IPS DF 4.7 (cell line): ENCODE measurements at regions not wholly inside any gene's neighbourhood (a gene's known extent, or its start where the extent isn't known, plus 50 kb on each side); places are given as distances from the start of the nearest gene placed in this dataset.

Experiments
- DNase-seq: peaks from one replicate; pipeline ENCODE4 v3.0.0-alpha.2; 2013; ENCODE audit warnings: low spot score; ENCODE audit errors: extremely low read depth

GRCh38 chr9:26742828-26743476 lies 149.7 kb downstream of the CAAP1 start:
- DNase-seq = no peak

- no peak for DNase-seq
Observed at GRCh38 chr9:26735160-26735559, 157.4 kb downstream of the CAAP1 start.

DNA sequence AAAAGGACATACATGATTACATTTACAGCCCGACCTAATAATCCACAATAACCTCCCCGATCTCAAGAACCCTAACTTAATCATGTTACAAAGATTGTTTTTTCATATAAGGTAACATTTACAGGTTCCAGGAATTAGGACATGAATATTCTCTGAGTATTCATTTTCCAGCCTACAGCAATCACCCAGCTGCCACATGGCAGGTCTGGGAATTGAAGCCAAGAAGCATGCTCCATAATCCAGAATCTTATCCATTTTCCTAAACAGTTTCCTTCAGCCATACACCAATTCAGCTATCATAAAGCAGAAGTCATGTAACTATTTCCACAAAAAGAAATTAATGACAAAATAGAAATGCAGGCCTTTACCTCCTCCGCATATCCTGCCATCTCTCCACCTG lies 163.4 kb downstream of the CAAP1 start:
- no peak for DNase-seq

GRCh38 chr9:26727471-26727870 lies 165.1 kb downstream of the CAAP1 start:
- DNase-seq = no peak

DNA sequence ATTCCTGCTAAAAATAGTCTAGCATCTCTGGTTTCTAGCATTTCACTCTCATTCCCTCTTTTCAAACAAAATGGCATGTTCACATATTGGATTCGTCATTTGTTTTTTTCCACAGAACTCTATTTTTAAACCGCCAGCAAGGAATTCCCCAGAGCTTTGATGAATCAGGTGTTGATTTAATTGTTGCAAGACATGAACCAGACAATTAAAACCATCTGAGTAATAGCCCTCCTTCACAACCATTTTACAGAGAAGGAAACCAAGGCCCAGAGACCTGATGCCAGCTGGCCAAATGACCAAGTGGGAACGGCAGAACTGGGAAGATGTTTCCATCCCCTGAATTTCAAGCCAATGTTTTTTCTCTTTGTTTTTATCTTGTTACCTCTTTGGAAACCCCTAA lies 167.0 kb downstream of the CAAP1 start:
- no peak for DNase-seq

DNA sequence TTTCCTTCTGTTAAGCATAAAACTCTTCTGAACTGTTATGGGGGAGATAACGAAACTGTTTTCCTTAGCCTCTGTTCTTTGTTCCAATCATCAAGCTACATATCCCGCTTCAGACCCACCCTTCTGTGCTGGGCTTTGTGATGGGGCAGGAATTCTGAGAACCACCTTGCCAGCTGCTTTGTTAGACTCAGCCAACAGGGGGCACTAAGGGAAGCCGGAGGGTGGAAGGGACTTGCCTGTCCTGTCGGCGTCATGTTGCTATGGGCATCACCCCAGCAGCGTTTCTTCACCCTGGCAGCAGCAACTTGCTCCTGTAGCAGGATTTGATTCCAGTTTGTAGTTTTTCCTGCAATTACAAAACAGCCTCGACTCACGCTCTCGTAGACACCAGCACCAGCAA lies 169.1 kb downstream of the CAAP1 start:
- DNase-seq = peak; percentile 71

GRCh38 chr9:26722755-26723154 lies 169.8 kb downstream of the CAAP1 start:
- no peak for DNase-seq

DNA sequence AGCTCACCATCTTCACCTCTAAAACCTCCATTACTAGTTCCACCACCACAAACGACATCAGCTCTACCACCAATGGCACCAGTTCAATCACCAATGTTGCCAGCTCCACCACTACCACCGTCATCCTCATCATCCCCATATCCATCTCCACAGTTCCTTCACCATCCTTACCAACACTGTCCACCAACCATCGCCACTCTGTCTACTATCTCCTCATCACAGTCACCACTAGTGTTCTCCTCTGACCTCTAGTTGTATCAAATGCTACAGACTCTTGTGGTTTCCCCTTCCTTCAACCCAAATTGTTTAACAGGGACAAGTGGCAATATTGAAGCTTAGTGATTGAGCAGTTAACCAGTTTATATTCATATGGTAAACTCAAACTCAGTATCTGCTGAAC lies 182.6 kb downstream of the CAAP1 start:
- DNase-seq = no peak

DNA sequence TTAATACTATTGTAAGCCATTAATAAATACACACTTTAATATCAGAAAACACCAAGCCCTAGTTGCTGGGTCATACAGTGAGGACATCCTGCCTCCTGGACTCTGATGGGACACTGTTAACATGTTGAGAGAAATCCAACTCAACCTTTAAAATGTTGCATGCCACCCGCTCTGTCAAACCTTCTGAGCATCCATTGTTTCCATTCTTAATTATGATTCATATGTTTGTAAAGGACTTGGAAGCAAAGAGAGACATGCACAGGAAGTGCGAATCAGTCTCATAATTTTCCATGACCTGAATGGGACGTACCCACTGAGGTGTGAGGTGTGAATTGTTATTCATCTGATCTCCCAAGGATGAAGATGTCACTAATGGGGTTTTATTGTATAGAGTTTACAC lies 186.4 kb downstream of the CAAP1 start:
- DNase-seq = no peak

DNA sequence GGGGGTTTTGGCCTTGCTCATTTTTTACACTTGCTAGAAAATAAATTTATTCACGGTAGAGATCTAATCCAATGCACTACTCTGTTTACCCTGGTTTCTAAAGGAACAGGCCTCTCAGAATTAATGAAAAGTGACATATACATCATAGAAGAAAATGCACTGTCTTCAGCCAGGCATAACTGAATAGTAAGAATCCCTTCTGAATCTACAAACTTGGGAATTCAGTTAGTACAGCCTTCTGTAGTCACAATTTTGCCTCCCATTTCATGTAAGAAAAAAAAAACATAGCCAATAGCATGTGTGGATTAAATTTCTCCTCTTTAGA lies 197.3 kb downstream of the CAAP1 start:
- DNase-seq = no peak

DNA sequence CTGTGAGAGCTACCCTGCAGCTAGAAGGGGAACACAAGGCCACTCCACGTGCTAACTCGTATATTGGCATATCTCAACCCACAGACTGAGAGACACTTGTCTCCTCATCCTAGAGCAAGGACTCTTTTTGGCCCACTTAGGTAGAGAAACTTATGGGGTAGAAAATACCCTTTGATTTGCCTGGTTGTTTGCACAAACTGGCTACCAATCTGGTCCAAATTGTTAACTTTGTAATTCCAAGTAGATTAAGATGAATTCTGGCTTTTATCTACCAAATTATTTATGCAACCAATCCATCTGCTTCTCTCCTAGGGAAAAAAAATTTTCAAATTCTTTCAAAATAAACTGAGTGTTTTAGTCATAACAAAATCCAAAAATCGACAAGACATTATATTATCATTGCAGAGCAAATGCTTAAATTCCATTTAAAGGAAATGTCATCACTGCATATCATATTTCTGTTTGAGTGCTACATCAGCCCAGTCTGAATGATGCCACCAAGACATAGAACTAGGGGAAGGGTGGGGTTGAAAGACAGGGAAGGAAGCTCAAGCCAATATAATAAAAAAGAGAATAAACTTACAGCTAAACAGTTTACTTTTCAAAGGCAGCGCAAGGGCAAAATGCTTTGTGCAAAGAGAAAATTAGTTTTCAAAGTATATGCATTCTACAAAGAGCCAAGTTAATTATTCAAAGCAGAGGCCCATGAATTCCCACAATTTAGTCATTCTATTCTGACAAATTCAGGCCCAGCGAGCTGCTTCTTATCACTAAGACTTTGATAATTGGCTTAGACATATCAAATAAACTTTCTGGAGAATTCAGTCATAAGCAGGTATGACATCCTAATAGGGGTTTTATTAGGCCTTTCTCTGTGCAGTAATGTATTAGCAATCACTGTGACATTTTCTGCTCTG lies 198.0 kb downstream of the CAAP1 start:
- no peak for DNase-seq

GRCh38 chr9:26689041-26689440 lies 203.6 kb downstream of the CAAP1 start:
- DNase-seq = no peak

- DNase-seq = no peak
Observed at GRCh38 chr9:26687421-26687820, 205.2 kb downstream of the CAAP1 start.

DNA sequence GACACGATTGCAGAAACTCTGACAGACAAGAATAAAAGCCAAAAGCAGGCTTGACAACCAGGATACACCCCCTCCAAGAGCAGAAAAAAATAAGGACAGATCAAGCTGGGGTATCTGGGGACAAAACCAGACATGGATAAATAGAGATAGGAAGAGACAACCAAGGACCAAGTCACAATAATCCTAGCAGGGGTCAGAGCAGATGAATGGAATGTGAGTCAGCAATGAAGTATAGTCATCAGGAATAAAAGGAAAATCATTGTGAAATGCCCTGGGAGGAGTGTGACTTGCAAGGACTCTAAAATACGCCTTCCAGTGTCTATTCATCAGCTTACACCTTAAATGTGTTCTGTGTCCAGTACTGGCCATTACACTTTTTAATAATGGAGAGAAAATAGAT lies 206.8 kb downstream of the CAAP1 start:
- no peak for DNase-seq

- DNase-seq = no peak
Observed at GRCh38 chr9:26684029-26684428, 208.6 kb downstream of the CAAP1 start.

GRCh38 chr9:26682796-26683496 lies 209.7 kb downstream of the CAAP1 start:
- no peak for DNase-seq

DNA sequence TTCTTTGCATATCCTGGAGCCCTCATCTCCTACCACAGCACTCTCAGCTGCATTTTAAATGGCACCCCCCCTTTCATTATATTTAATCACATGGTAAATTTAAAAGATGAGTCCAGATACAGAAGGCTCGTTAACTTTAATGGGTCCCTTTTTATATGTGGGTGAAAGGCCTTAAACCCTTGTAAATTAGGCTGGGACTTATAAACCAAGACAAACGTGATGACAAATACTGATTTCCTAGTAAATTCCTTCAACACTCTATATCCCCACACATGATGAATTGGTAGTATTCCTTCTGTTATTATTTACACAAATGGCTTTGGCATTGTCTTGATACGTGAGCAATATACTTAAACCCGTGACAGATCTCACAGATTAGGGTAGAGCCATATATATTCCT lies 210.6 kb downstream of the CAAP1 start:
- no peak for DNase-seq

DNA sequence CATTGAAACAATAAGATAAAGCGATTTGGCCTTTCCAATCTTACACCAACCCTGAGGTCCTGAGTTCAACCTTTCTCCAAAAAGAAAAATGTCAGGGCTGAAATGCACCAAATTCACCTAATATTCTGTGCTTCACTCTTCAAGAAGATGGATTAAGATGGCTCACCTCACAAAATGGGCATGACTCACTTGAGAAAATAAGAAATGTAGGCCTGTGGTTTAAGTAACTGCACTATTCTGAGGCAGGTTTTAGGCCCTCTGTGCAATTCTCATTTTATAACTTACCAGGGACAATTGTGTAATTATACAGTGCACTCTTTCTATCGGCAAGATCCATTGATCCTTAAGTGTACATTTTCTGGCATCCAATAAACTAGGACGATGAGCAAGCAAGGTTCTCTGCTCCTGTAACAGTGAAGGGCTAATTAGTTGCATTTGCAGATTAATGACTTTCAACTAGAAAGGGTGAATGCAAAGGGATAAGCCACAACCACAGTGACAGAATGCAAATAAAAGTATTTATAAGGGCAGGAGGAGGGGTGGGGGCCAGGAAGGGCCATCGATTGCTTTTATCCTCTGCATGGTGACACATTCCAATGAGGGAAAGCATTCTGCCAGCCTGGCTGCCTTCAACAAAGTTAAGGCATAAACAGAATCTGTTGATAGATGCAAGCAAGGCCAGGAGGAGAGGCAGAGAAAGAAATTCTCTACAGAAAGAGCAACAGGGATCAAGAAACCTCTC lies 214.5 kb downstream of the CAAP1 start:
- DNase-seq = no peak

DNA sequence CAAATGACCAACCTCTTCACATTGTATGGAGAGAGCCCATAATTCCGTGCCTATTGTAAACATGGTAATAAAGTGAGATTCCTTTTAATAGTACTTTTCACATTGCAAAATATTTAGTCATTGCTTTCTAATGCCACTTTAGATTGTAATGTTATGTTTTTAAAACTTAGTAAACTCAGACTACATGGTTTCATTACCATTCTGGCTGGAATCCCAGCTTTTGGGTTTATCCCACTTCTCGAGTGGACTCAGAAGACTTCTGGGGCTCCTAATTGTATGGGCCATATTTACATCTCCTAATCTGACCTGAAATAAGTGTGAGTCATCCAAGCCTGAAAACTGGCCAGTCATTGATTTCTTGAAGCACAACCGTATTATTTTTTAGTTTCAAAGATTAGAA lies 217.6 kb downstream of the CAAP1 start:
- DNase-seq = no peak

- DNase-seq = no peak
Observed at GRCh38 chr9:26673261-26673660, 219.3 kb downstream of the CAAP1 start.
